Astrocyte of the hippocampus (primary cell): ENCODE measurements at regions not wholly inside any gene's neighbourhood (a gene's known extent, or its start where the extent isn't known, plus 50 kb on each side); places are given as distances from the start of the nearest gene placed in this dataset.

Experiments
- DNase-seq: peaks from one replicate; pipeline ENCODE4 v3.0.0; 2011; ENCODE audit warnings: low read depth, low spot score

- no peak for DNase-seq
Measured at GRCh38 chr9:109912082-109912582, 132.1 kb downstream of the PALM2AKAP2 start.

DNA sequence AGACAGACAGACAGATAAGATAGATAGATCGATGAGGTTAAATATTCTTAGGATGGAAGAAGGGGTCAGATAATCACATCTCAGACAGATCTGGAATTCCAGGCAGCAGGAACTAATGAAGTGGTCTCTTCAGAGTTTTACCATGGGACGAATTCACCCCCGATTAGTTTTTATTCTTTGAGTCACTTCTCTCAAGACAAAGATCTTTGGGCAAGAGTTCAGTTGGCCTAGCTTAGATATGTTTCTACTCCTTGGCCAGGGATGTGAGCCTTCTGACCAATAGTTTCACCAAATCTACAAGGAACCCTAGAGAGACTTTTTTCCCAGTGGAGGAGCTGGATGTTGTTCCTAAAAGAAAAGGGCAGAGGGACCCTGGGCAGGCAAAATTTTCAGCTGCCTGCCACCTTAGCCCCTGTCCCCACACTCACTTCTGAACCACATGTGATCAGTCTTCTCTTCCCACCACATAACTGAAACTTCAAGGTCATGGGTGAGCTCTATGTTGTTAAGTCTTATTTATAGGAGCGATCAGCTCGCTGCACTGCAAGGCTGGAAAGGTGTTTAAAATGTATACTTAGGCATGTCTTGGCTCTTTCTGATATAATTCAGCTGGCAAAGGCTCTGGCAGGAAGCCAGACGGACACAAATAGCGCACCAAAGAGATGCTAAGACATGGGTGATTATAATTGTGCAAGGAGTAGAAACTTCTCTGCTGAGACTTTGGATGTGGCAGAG, 132.9 kb downstream of the PALM2AKAP2 start:
- no peak for DNase-seq

- peak; percentile 65 for DNase-seq
Measured at GRCh38 chr9:109913461-109913810, 133.4 kb downstream of the PALM2AKAP2 start.

GRCh38 chr9:109914280-109915027, 134.5 kb downstream of the PALM2AKAP2 start:
- DNase-seq: peak; percentile 94

DNA sequence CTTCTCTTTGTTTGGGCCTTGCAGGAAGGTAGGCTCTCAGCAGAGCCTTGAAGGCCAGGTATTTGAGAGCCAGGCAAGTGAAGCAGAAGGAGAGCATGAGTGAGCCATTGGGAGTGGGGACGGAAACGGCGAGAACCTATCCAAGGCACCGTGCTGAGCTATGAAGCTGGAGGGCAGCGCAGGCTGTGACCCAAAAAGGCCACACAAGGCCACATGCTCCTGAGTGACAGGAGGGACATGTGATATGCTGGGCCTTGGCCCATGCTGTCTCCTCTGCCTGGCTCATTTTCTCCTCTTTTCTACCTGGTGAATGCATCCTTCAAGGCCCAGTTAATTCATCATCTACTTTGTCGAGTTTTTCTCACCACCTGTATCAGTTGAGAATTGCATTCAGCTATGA, 136.3 kb downstream of the PALM2AKAP2 start:
- DNase-seq: no peak

GRCh38 chr9:109918339-109919163, 138.6 kb downstream of the PALM2AKAP2 start:
- DNase-seq: no peak

- DNase-seq: no peak
Measured at GRCh38 chr9:109919736-109920408, 139.9 kb downstream of the PALM2AKAP2 start.

DNA sequence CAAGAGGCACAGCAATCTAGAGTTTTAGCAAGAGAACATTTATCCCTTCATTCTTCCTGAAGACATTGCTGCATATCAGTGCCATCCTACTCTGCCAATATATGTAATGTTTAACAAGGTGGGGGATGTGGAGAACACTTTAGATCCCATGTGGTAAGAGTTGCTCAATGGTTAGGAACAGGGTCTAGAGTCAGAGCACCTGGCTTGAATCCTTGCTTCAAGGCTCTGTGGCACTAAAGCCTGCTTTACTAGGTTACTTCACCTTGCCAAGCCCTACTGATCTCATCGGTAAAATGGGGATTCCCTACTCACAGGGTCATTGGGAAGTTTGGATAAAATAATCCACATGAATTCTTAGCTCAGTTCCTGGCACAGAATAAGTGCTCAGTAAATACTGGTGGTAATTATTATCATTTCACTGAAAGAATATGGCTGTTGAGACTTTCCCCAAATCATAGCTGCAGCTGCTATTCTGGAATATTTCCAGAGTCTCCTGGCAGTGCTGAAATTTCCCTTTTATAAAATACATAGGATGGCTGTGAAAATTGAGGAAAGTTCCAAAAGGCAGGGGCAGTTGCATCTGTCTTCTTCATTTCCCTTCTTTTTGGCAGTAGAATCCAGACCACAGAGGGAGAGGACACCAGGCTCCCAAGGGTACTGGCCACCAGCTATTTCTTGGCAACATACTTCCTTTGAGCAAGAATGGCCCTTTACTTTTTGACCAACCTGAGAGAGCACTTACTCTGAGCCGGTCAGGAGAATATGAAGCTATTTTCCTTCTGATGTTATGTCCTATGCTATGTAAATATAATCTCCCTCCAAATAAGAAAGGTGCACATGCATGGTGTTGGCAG, 142.8 kb downstream of the PALM2AKAP2 start:
- no peak for DNase-seq

DNA sequence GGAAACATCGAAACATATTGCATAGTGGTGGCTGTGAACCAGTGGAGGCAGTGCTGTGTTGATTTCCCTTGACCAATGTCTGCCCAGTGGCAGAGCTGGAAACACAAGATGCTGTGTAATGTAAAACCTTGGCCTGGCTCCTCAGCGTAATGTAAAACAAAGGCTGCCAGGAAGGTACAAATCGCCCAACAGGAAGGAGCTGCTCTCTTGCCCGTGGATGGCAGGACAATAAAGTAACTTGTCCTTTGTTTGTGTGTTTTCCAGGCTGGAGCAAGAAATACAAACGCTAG, 143.4 kb downstream of the PALM2AKAP2 start:
- no peak for DNase-seq

- DNase-seq: no peak
Measured at GRCh38 chr9:109923806-109924205, 143.8 kb downstream of the PALM2AKAP2 start.

GRCh38 chr9:109925799-109926198, 145.8 kb downstream of the PALM2AKAP2 start:
- no peak for DNase-seq

DNA sequence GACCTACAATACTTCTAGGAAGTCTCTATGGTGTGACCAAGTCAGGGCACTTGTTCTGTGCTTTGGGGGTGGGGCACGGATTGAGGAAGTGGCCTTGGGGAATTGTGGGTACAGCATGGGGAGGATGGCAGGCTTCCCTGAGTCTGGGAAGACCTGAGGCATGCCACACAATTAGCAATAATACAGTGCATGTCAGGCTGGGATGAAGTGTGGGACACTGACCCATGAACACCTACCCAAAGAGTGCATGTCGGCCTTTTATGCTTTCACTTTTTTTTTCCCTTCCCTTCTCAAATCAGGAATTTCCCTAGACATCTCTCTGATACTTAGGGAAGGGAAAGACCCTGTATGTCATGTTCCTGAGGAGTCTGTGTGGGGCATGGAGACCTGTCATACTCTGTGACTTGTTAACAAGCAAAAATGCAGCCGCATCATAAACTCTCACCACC, 146.4 kb downstream of the PALM2AKAP2 start:
- DNase-seq: no peak

DNA sequence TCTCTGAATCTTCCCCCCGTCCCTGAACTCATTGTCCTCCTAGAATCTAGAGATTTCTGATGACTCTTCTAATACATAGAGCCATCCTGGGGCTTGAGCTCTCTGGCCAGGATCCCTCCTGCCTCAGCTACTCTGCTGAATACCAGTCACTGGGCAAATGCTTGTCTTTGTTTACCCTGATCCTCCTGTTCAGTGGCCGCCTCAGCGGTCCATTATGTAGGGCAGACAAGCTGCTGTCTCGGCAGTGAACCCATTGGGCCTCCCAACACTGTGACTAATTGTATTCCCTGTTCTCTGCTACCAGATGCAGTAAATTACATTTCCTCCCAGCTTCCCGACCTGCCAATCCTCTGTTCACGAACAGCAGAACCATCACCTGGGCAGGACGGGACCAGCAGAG, 151.6 kb downstream of the PALM2AKAP2 start:
- DNase-seq: no peak

DNA sequence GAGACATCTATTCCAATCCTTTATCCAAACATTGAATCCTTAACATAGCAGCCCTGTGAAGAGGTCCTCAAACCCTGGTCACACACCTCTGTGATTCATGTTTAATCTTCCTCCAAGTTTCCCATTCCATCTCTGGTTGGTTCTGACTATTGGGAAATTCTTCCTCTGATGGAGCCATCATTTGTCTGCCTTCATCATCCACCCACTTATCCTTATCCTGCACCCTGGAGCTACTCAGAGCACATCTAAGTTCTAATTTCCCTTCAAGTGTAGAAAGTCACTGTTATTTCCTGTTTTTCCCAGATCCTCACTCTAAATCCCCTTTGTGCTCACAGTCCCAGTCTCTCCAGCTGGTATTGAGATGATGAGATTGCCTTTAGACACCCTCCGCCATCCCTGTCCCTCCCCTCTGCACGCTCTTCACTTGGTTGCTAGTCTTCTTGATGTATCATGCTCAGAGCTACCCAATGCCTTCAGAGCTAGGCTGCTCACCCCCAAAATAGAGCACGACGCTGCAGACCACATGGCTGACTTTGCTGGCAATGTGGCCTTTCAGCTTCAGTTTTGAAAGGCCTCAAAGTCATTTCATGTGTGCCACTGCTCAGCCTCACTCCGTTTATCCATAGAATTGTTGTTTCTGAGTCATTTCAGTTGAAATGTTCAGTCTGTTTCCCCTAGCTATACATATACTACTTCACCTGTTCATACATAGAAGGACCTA, 154.3 kb downstream of the PALM2AKAP2 start:
- no peak for DNase-seq

DNA sequence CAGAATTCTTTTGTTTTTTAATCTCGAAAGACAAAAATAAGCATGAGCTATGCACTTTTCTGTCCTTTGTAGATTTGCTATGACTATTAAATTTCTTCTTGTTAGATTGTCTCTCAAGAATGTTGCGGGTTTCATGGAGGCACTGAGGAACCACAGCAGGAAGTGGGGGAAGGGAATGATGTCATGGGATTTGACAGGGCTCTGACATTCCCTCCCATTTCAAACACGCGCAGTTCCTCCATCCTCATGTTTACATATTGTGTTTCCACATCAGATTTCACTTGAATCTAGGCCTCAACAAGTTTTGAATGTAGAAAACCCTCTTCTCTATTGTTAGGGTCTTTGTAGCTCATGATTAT, 154.8 kb downstream of the PALM2AKAP2 start:
- DNase-seq: peak; percentile 51

DNA sequence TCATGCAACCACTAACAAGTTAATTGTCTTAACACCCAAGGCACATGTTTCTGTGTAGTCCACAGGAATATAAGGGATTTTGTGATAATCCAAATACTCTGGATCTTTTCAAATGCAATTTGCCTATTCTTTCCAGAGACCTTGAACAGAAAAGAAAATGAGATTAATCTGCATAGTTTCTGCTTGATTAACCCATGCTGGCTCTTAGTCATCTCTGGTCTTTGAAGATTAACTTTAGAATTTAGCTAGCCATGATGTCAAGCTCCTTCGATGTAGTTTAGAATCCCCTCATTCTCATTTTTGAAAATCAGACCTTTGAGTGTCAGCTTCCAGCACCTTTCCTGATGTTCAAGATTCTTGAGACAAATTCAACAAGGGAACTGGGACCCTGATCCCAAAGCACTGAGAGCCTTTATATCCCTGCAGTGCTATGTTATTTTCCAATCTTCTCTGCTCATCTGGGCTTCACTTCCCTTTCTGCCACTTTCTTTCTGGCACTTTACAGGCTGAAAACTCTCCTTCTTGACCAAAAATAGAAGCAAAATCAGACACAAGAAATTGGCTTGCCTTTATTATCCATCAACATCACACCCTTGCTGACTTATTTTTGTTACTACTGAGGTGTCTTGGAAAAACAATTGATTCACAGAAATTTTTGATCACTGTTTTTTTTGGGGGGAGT, 155.5 kb downstream of the PALM2AKAP2 start:
- DNase-seq: peak; percentile 61

DNA sequence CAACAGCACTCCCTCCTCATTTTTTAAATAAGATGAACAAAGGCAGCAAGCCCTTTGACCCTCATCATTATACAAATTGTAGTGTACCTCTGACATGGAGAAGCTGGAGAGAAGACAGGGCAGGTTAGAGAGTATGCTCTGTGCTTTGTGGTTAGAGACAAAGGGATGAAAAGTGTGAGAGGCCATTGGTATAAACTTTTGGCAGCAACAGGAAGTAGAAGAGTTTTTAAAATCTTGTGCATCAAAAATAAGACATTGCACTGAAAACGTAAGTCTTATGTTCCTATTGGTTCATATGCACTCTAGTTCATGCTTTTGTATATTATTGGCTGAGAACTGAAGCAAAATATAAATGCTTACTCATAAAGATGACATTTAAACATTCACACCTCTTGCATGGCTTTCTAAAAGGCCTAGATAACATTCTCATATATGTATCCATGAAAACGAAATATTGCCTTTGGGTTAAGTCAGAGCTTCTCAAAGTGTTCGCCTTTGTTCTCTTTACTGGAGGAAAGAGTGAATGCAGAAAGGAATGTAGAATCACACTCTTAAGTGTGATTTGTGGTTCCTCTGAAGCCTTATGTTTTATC, 158.0 kb downstream of the PALM2AKAP2 start:
- DNase-seq: no peak

DNA sequence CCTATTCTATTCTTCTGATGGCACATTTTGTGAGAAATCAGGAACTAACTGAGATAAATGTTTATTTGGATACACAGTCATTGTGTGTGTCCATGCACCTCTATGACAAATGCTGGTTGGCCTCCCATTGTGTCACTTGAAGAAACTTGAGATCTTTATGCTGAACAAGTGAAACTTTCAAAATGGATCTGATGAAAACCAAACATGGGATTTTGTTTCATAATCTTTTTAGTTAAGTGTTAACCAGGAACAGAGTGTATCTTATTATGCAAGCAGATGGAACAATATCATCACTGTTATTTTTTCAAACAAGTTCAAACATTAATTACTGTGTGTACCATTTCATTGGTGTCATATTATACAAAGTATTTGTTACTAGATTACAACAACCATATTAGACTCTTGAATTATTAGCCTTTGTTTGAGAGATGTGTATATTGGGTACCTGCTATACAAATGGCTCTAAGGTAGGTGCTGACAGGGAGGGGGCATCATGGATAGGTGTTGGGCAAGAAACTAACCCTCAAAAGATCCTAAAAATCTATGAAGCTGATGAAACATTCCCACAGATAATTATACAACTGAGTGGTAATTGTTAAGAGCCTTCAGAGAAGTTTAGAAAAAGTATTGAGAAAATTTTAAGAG, 159.8 kb downstream of the PALM2AKAP2 start:
- no peak for DNase-seq

- no peak for DNase-seq
Measured at GRCh38 chr9:109940561-109940960, 160.6 kb downstream of the PALM2AKAP2 start.
